TTC549 (cell line): ENCODE measurements at regions not wholly inside any gene's neighbourhood (a gene's known extent, or its start where the extent isn't known, plus 50 kb on each side); places are given as distances from the start of the nearest gene placed in this dataset.

Source experiments
- FAIRE-seq: peaks from 2 replicates; lab custom pipeline; 2012; peaks lifted over from hg19 to GRCh38; lab: Jason Lieb, UNC

GRCh38 chr3:168223085-168223484 lies 127.4 kb upstream of the GOLIM4 start:
- no peak for FAIRE-seq

GRCh38 chr3:168220556-168220955 lies 124.8 kb upstream of the GOLIM4 start:
- no peak for FAIRE-seq

GRCh38 chr3:168219530-168219929 lies 123.8 kb upstream of the GOLIM4 start:
- FAIRE-seq = no peak

- FAIRE-seq = no peak
These were observed 122.9 kb upstream of the GOLIM4 start for GRCh38 chr3:168218600-168218999.

- FAIRE-seq = no peak
These were observed 121.1 kb upstream of the GOLIM4 start for GRCh38 chr3:168216851-168217250.

- FAIRE-seq = no peak
These were observed 118.2 kb upstream of the GOLIM4 start for GRCh38 chr3:168213920-168214319.

GRCh38 chr3:168212664-168213285 lies 117.1 kb upstream of the GOLIM4 start:
- no peak for FAIRE-seq

- FAIRE-seq = no peak
These were observed 109.7 kb upstream of the GOLIM4 start for GRCh38 chr3:168205451-168205850.

- no peak for FAIRE-seq
These were observed 101.4 kb upstream of the GOLIM4 start for GRCh38 chr3:168197162-168197561.

- FAIRE-seq = no peak
These were observed 96.1 kb upstream of the GOLIM4 start for GRCh38 chr3:168191856-168192255.

- no peak for FAIRE-seq
These were observed 91.5 kb upstream of the GOLIM4 start for GRCh38 chr3:168187233-168187632.

- no peak for FAIRE-seq
These were observed 90.7 kb upstream of the GOLIM4 start for GRCh38 chr3:168186293-168186983.

- FAIRE-seq = no peak
These were observed 88.0 kb upstream of the GOLIM4 start for GRCh38 chr3:168183774-168184173.

GRCh38 chr3:168168743-168169142 lies 73.0 kb upstream of the GOLIM4 start:
- FAIRE-seq = no peak

GRCh38 chr3:168165390-168166269 lies 69.9 kb upstream of the GOLIM4 start:
- FAIRE-seq = peak; percentile 93

- FAIRE-seq = no peak
These were observed 66.4 kb upstream of the GOLIM4 start for GRCh38 chr3:168162172-168162571.

GRCh38 chr3:168161696-168162095 lies 66.0 kb upstream of the GOLIM4 start:
- no peak for FAIRE-seq

- FAIRE-seq = no peak
These were observed 62.2 kb upstream of the GOLIM4 start for GRCh38 chr3:168157903-168158302.

GRCh38 chr3:168157099-168157700 lies 61.5 kb upstream of the GOLIM4 start:
- no peak for FAIRE-seq

- no peak for FAIRE-seq
These were observed 60.8 kb upstream of the GOLIM4 start for GRCh38 chr3:168156479-168156878.

GRCh38 chr3:168155303-168155702 lies 59.6 kb upstream of the GOLIM4 start:
- FAIRE-seq = no peak

GRCh38 chr3:168154089-168154488 lies 58.4 kb upstream of the GOLIM4 start:
- FAIRE-seq = no peak

- FAIRE-seq = no peak
These were observed 56.4 kb upstream of the GOLIM4 start for GRCh38 chr3:168152149-168152548.
